ENCODE measurements at regions not wholly inside any gene's neighbourhood (a gene's known extent, or its start where the extent isn't known, plus 50 kb on each side); places are given as distances from the start of the nearest gene placed in this dataset.

DNA sequence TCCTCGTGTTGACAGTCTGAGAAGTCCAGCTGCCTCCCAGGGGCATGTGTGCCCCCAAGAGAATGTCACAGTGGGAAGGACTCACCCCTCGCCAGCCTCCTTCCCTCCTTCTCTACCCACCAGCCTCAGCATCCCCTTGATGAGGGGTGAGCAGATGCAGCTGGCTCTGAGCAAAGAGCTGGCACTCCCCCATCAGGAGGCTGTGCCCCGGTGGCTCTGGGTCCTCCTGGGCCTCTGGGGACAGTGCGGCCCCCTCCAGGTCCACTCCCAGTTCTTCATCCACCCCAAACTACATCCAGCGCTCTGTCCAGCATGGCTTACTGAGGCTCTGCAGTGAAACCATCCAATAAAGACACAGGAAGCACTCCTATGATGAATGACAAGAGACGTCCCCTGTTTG, 210.4 kb downstream of the BRD1 start:
- H3K4me3 ChIP-seq: no peak overlapping the region
- H3K4me1 ChIP-seq (ENCODE audit: control insufficient read depth in 1 of 2, low read depth in 2 of 2): no peaks in the 10 kb centered on the region
- no peak overlapping the region for H3K27ac ChIP-seq
- no peaks in the 10 kb centered on the region for H3K27me3 ChIP-seq (replicated peaks; ENCODE audit: insufficient read depth)
- TF ChIP-seq, protein P1, sequence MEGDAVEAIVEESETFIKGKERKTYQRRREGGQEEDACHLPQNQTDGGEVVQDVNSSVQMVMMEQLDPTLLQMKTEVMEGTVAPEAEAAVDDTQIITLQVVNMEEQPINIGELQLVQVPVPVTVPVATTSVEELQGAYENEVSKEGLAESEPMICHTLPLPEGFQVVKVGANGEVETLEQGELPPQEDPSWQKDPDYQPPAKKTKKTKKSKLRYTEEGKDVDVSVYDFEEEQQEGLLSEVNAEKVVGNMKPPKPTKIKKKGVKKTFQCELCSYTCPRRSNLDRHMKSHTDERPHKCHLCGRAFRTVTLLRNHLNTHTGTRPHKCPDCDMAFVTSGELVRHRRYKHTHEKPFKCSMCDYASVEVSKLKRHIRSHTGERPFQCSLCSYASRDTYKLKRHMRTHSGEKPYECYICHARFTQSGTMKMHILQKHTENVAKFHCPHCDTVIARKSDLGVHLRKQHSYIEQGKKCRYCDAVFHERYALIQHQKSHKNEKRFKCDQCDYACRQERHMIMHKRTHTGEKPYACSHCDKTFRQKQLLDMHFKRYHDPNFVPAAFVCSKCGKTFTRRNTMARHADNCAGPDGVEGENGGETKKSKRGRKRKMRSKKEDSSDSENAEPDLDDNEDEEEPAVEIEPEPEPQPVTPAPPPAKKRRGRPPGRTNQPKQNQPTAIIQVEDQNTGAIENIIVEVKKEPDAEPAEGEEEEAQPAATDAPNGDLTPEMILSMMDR (IDR thresholded peaks at IDR 0.05): no peak
- DNase-seq (ENCODE audit: low spot score) (no peak), ATAC-seq (ENCODE audit: insufficient number of reproducible peaks, low FRiP score, low read depth) (no peak)
- H3K36me3 ChIP-seq: no peaks in the 10 kb centered on the region
- H3K9me3 ChIP-seq: peaks cover 4% of the 10 kb centered on the region

DNA sequence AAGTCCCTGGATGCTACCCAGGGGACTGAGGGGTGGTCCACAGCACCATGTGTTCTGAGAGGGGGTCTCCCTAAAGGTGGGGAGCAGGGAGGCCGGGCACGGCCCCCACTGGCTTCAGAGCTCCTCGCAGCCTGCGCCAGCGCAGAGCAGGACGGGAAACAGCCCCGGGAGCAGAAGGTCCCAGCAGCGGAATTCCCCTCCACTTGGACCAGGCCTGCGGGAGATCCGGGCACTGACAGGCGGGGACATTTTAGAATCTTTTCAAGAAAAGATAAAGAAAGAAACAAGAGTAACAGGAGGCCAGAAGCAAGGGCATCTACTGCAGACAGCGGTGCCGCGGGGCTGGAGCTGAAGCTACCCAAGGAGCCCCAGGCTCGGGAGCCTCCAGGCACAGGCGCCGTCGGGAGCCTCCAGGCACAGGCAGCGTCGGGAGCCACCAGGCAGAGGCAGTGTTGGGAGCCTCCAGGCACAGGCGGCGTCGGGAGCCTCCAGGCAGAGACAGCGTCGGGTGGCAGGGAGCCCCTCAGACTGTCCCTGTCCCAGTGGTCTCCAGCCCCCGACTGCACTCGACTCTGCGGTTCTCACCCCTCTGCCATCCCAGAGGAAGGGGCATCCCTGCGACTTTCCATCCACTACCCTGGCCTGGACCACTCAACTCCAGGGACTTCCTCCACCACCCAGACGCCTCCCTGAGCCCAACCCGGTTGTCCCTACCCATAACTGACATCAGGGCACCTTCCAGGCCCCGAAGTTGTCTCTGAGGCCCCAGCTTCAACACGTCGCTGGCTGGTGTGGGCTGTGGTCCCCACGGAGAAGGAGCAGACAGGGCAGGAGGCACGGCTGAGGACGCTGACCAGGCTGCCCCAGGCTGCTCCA, 211.1 kb downstream of the BRD1 start:
- H3K9me3 ChIP-seq: peaks cover 4% of the 10 kb centered on the region
- H3K4me1 ChIP-seq (ENCODE audit: control insufficient read depth in 1 of 2, low read depth in 2 of 2): no peaks in the 10 kb centered on the region
- H3K36me3 ChIP-seq: no peaks in the 10 kb centered on the region
- H3K27me3 ChIP-seq (replicated peaks; ENCODE audit: insufficient read depth): no peaks in the 10 kb centered on the region
- ATAC-seq (ENCODE audit: insufficient number of reproducible peaks, low FRiP score, low read depth): no peak
- no peak for DNase-seq (ENCODE audit: low spot score)
- H3K27ac ChIP-seq: no peak overlapping the region
- TF ChIP-seq, protein P1 (IDR thresholded peaks at IDR 0.05): no peak
- H3K4me3 ChIP-seq: no peak overlapping the region

DNA sequence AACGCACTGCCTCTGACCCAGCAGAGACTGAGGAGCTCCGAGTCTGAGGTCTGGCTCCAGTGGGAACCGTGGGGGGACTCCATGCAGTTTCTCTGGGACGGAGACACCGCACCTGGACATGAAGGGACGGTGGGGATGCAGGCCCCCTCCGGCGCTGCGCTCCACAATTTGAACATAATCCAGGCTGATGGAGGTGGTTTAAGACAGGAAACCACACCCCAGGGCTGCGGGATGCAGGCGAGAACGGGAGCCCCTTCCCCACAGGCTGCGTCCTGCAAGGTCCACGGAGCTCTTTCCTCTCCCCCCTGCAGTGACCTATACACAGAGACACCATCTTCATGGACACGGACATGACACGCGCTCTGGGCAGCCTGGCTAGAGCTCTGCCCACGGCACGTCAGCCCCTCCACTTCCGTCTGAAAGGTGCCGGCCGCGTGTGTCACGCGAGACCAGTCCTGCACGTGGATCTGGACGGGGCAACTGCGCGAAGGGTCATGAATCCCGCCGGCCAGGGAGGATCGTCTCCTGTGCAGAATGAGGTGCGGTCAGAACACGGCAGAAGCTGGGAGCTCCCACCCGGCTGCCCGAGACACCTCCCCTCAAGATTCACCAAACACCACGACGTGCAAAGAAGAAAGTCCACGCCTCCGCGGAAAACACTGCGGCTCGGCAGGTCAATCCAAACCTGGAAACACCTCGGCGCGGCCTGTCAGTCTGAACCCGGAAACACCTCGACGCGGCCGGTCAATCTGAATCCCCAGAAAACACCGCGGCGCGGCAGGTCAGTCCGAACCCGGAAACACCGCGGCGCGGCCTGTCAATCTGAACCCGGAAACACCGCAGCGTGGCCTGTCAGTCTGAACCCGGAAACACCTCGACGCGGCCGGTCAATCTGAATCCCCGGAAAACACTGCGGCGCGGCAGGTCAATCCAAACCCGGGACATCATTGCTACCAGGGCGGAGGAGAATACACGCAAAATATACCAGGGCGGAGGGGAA, 212.4 kb downstream of the BRD1 start:
- Histone ChIP-seq H3K36me3 (no peaks in the 10 kb centered on the region), H3K4me1 (ENCODE audit: control insufficient read depth in 1 of 2, low read depth in 2 of 2) (no peaks in the 10 kb centered on the region), H3K27ac (no peak overlapping the region), H3K9me3 (peaks cover 4% of the 10 kb centered on the region), H3K27me3 (replicated peaks; ENCODE audit: insufficient read depth) (no peaks in the 10 kb centered on the region), H3K4me3 (no peak overlapping the region)
- DNase-seq (ENCODE audit: low spot score) (no peak), ATAC-seq (ENCODE audit: insufficient number of reproducible peaks, low FRiP score, low read depth) (no peak)
- TF ChIP-seq, protein P1 (IDR thresholded peaks at IDR 0.05): no peak

DNA sequence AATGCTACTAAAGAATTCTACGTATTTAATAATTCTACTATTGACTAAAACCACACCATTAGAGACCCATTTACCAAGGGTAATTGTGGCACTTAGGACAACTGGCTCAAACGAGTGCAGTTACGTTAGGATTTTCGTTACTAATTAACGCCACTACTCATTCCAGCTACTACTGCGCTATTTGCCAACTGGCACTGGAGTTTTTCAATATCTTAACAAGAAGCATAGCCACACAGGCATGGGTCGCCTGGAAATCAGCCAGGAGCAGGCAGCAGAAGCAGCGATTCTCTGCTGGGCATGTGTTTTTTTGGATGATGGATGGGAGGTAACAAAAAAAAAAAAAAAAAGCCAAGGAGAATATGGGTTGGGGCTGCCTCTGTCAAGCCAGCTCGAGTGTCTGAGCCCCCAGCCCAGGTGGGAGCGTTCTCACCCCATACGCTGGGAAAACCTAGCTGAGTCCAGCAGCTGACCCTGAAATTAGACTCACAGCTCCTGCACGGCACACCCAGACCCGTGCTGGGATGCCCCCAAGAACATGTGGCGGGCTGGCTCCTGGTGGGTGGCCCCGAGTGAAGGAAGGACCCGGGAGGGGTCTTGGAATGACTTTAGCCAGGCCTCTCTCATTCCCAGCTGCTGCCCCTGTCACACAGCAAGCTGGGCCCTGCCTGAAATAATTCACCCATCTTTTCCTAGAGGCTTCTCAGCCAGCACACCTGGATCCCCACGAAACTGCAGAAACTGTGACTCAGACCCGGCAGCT, 214.0 kb downstream of the BRD1 start:
- DNase-seq (ENCODE audit: low spot score): no peak
- TF ChIP-seq, protein P1 (IDR thresholded peaks at IDR 0.05): no peak

More for the DNA sequence above, 214.0 kb downstream of the BRD1 start:
- no peak overlapping the region for H3K4me3 ChIP-seq
- no peaks in the 10 kb centered on the region for H3K4me1 ChIP-seq (ENCODE audit: control insufficient read depth in 1 of 2, low read depth in 2 of 2)
- H3K27me3 ChIP-seq (replicated peaks; ENCODE audit: insufficient read depth): no peaks in the 10 kb centered on the region
- H3K27ac ChIP-seq: no peak overlapping the region
- peaks cover 4% of the 10 kb centered on the region for H3K9me3 ChIP-seq
- no peak for ATAC-seq (ENCODE audit: insufficient number of reproducible peaks, low FRiP score, low read depth)
- no peaks in the 10 kb centered on the region for H3K36me3 ChIP-seq
